GM18870 (cell line): ENCODE measurements at regions not wholly inside any gene's neighbourhood (a gene's known extent, or its start where the extent isn't known, plus 50 kb on each side); places are given as distances from the start of the nearest gene placed in this dataset.

Experiments
- ATAC-seq: cut with Tn5 transposase; IDR thresholded peaks from one replicate; pipeline ENCODE4 v1.9.1; 2021; ENCODE audit warnings: moderate library complexity; ENCODE audit not compliant: unreplicated experiment

DNA sequence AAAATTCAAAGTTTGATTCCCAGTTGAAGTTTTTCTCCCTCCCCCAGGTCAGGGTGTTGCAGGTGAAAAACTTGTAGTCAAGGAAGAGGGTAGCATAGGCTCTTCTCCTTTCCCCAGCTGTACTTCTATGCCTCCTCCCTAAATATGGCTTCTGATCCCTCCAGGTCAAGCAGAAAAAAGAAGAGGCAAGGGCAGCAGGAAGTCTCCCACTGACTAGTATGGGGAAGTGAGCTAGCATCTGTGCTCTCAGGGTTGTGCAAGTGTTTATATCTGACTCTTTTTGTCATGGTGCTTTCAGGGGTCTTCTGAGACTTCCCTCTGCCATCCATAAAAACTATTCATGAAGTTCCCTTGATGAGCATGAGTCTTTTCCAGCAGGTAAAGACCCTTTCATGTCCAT is 76.0 kb downstream of the ATPSCKMT start:
- no peak for ATAC-seq

DNA sequence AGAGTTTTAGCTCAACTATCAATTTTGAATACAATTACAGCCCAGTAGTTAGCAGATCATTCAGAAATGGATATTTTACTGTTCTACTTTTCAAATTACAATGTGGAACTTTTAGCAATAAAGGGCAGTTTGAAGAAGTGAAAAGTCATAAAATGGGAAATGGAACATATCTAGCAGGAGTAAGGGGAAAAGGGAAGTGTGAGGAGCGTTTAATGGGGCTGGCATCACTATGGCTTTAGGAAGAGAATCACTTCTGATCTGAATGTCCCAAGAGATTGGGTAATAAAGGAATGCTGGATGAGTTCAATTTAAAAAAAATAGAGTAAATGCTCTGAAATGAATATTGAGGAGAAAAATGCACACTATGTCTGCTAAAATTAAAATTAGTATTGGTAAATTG is 77.4 kb downstream of the ATPSCKMT start:
- ATAC-seq = no peak

DNA sequence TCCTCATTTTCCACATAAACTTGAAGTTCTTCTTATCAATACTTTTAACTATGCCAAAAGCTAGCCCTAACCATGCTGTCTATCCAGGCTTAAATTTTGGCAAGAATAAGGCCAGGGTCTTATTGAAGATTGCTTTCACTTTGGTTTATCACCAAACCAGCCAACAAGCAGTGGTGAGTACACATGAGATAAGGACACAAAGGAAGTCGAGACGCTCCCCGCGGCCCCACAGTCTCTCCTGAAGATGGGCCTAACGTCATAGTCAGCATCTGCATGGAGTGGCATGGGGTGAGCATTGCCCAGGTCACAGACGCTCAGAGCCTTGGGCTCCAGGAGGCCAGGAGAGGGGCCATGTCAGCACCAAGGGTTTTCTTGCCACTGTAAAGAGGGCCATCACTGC is 80.3 kb downstream of the ATPSCKMT start:
- ATAC-seq = no peak

DNA sequence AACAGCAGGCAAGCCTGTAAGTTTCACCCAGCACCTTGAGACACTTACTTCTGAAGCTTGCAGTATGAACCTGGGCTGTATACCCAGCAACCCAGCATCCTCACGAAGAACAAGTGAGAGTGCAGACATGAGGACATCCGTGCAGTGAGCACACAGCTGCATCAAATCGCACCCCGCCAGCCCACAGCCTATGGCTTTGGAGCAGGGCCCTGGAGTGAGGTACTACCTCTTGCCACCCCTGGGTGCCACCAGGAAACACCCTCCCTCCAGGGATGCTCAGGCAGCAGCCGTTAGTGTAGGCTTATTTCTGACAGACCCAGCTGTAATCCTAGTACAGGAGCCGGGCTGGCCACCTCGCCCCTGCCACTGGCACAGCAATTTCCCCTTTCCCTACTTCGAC is 81.4 kb downstream of the ATPSCKMT start:
- ATAC-seq = no peak

DNA sequence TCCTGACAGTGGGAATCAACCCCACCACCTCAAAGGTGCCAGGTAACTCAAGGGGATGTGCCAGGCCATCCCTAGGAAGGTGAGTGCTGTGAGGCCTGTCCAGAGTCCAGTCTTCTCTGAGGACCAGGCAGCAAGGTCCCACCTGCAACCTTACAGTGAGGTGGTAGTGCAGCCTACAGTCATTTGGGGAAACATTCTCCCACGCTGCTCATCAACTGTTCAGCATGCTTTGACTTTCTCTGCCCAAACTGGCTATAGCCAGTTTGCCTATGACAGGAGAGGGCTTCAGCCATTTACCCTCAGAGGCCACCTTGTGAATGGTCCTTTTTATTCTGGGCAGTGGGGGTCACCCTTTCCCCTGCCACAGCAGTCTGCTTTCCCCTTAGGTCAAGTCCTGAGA is 81.9 kb downstream of the ATPSCKMT start:
- ATAC-seq = no peak

DNA sequence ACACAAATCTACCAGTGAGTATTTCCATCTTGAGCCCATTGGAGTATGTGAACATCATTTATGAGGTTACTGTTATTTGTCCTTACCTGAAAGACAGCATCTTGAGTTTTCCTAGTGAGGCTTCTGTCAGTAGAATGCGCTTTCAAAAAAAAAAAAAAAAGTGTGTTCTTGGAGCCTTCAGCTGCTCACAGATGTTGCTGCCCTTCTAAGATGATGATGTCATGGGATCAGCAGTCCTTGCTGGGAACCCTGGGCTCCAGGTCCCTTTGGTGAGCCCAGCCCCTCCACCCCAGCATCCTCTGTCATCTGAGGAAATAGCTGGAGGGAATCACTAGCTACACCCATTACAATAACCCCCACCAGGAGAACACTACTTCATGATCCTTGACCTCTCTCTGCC is 83.3 kb downstream of the ATPSCKMT start:
- ATAC-seq = no peak

DNA sequence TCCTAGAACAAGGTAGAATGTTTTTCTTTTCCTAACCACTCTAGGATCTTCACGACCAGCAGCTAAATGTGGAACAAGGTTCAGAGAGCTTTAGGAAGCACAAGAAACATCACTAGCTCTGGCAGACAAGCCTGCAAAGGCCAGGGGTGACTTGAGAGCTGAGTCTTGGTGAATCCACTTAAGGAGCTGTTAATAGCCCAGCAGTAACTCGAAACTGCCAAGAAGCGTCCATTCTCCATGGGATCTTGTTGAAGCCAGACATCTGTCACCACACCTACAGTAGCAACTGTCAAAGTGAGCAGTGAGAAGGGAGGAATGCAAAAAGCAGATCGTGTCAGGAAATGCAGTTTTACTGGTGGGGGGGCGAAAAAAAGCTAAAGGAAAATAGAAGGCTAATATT is 87.2 kb downstream of the ATPSCKMT start:
- ATAC-seq = no peak

DNA sequence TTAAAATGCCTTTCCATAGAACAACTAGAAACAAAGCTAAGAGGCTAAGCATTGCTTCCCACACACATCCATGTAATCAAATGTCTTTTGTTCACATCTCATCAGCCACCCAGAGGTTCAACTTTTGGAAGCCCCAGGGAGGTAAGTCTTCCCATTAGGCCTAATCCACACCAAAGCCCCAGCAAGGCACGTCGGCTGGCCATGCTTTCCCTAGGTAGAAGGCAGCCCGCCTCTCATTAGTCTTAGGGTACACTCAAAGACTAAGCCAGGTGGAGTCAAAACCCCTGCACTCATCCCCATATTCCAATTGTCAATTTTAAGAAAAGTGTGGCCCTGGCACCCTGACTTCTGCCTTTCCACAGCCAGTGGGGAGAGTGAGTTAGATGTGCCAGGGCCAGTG is 87.9 kb downstream of the ATPSCKMT start:
- ATAC-seq = no peak

DNA sequence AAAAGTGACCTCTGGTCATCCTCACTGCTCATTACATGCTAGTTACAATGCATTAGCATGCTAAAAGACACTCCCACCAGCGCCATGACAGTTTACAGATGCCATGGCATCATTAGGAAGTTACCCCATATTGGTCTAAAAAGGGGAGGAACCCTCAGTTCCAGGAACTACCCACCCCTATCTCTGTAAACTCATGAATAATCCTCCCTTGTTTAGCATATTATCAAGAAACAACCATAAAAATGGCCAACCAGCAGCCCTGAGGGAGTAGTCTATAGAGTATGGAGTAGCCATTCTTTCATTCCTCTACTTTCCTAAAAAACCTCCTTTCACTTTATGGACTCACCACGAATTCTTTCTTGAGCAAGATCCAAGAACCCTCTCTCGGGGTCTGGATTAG is 89.4 kb downstream of the ATPSCKMT start:
- ATAC-seq = no peak

DNA sequence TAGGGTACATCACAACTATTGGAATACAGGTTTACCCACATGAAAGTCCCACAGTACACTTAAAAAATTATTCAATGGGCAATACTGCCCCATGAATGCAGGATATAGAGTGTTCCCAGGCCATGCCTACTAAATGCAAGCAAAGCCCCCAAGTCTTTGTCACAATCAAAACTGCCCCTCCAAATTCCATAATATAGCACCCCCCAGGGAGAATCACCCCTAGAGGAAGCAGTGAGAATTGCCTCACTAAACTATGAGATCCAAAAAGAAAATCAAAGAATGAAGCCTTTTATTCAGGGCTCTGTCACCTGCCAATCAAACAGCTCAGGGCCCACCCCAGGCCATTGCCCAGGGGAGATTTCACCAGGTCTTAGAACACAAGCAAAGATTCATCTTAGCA is 90.8 kb downstream of the ATPSCKMT start:
- ATAC-seq = no peak

DNA sequence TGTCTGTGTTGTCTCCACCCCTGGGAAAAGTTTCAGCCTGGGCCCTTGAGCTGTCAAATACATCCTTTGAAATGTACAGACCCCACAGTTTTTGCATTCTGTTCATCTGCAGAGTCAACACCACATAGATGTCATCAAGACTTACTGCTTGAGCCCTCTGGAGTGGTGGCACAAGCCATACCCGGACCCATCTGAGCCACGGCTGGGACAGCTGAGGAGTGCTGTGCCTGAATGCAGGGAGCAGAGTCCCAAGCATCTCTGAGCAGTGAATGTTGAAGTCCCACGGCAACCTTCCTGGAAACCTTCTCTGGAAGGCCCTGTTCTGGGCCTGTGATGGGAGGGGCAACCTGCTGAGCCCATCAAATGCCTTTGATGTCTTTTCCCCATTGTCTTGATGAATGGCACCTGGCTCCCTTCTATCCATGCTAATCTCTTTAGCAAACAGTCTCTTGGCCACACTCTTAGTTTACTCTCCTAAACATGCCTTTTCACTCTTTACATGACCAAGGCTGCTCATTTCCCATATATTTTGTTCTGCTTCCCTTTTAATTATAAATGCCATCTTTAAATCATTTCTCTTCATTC is 92.5 kb downstream of the ATPSCKMT start:
- ATAC-seq = no peak

DNA sequence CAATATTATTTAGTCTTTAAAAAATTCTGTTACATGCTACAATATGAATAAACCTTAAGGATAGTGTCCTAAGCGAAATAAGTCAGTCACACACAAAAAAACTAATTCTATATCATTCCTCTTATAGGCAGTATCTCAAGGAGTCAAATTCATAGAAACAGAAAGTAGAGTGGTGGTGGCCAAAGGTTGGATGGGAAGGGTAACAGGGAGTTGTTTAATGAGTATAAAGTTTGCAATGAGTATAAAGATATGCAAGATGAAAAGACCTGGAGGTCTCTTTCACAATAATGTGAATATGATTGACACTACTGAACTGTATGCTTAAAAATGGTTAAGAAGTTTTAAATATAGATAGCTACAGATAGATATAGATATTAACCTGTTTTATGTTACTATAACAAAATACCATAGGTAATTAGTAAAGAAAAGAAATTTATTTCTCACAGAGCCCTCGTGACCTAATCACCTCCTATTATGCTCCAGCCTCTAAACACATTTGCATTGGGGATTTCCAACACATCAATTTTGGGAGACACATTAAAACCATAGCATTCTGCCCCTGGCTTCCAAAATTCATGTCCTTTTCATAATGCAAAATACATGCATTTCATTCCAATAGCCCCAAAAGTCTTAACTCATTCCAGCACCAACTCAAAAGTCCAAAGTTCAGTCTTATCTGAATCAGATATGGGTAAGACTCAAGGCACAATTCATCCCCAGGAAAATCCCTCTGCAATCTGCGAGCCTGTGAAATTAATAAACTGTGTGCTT is 93.6 kb downstream of the ATPSCKMT start:
- no peak for ATAC-seq

DNA sequence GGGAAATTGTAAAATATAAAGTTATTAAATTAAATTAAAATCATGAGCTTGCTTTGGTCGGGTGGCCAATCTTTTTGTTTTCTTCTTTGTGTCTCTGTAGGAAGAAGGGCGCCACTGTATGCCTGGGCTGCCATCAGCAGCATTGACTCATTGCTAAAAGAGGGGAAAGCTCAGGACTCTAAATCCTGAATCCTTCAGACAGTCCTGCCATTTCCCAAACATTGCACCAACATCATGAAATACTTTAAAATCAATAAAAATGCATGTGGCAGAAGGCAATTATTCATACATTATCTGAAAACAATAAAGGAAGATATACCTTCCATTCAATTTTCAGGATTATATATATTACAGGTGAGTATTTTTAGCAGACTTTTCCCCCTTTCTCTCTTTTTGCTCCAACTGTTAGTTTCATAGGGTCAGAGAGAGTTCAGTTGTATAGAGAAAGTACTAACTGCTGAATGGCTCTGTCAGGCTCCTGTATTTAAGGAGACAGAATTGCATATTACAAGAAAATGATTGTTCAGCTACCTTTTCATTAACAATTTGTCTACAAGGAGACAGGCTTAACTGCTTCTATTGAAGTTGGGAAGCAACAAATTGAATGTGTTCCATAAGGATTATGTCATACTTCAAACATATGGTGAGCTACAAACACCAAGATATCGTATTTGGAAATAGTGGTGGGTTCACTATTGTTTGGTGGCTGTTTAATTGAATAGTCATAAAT is 95.7 kb downstream of the ATPSCKMT start:
- no peak for ATAC-seq

DNA sequence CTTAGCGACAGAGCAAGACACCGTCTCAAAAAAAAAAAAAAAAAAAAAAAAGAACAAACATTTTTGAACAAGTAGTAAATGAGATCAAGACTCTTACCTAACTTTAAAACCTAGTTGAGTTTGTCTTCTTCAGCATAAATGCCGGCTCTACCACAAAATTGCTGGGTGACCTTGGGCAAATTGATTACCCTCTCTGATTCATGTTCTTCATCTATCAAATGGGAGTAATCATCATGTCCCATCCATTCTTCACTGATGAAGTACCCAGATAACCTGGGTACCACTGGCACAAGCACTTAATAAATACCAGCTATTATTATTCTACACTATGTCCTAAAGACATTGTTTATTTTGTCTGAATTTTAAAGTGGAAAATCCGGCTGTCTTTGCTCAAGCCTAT is 96.3 kb downstream of the ATPSCKMT start:
- ATAC-seq = no peak

DNA sequence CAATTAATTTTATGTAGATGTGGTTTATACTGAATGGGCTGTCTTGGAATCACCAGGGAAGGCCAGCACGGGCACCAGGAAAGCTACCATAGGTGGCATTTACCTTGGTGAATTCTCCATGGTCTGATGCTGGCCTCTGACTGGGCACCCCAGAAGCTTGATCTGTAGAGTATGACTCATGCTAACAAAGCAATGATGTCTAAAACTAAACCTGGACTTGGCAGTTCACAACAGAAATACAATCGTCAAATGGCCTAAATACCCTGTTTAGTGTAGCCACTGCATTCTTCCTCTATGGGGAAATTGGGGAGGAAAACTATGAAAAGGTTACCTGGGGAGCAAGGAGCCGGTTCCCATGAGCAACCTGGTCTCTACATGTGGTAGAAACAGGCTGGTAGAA is 98.0 kb downstream of the ATPSCKMT start:
- no peak for ATAC-seq

DNA sequence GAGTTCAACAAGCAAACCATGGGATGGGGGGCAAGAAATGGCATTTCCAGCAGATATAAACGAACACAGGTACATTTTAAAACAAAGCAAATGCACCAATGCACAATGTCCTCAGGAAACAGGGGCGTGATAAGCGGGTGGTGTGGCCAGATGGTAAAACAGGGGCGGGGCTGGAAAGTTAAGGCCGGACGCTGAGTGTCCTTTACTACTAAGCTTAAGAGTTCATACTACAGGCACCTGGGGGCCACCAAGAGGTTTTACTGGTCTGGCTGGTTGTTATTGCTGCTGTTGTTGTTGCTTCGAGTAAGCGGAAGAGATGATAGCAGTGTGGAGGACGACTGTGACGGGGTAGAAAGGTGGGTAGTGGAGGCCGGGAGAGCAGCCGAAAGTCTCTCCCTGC is 99.8 kb downstream of the ATPSCKMT start:
- ATAC-seq = no peak

DNA sequence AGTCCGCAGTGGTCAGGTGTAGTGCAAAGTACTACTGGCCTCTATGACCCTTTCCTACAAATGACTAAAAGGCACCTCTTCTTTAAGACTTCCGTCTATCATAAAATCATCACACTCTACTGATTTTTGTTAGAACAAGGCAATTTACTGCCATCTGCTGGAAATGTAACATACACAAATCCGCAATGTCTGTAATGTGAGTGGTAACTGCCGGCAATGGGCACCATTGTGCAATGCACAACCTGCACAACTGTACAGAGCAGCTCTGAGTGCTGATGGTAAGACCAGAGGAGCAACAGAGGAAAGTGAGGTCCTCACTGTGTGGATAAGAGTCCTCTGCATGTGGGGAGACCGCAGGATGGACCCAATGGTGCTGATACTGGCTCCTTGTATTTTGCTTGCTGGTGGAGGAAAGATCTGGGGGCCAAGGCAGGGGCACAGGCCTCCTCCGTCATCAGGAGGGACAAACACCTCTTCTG is 103.7 kb downstream of the ATPSCKMT start:
- ATAC-seq = no peak

DNA sequence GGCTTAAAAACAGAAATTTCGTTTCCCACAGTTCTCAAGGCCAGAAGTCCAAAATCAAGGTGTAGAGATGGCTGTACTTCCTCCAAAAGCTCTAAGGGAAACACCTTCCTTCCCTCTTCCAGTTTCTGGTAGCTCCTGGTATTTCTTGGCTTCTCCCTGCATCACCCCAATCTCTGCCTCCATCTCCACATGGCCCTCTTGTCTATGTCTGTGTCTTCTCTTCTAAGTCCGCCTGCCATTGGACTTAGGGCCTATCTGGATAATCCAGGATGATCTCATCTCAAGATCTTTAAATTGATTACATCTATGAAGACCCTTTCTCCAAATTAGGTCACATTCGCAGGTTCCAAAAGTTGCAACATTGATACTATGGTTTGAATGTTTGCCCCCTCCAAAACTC is 105.6 kb downstream of the ATPSCKMT start:
- no peak for ATAC-seq

DNA sequence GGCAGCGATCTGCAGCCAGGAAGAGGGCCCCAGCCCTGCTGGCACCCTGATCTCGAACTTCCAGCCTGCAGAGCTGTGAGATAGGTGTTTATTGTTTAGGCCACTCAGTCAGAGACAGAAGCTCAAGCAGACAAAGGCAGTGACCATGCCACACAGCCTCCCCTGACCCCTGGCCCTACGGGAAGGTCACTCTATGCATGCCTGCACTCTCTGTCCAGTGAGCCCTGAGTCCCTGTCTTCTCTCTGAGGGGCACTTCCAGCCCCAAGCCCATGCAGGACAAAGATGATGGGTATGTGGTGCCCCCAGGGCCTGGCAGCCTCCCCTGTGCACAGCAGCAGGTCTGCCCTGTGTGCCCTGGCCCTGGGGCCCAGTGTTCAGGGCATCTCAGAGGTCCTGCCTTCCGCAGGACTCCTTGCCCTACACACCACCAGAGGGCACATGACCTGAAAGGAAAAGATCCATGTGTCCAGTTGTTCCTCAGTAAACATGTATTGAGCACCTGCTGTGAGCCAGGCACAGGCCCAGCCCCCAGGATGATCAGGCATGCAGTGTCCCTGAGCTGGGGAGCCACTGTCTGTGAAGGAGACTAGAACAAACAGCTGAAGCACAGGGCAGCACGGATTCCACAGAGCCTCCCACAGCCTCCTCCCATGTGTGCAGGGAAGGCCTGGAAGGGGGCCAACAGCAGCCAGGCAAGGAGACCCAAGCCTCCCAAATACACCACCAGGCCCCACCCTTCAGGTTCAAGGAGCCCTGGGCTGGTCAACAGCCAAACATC is 109.3 kb downstream of the ATPSCKMT start:
- no peak for ATAC-seq

DNA sequence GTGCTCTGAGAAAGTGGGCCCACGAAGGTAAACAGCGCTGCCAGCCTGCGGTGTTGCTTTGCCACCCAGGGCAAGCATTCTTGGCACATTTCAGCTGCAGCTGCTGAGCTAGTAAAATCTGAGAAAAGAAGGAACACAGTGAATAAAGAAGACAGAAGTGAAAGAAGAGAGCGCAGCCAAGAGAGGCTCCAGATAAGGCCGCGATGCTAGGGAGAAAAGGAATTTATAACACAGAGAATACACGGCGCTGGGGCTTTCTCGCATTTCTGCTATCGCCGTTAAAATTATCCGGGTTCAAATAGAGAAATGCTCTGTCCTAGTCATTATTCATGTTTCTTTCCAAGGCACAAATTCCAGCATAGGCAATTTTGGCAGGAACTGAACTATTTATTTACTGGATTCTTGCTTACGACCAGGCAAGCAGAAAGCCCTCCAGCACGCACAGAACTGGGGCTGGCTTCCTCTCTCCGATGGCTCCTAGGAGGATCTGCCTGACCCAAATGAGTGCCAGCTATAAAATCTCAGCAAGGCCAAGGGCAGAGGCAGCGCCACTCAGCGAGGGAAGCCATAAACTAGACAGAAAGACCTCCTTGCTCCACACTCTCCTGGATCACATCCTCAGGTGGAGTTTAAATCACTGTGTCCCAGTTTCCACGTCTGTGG is 111.2 kb downstream of the ATPSCKMT start:
- no peak for ATAC-seq

DNA sequence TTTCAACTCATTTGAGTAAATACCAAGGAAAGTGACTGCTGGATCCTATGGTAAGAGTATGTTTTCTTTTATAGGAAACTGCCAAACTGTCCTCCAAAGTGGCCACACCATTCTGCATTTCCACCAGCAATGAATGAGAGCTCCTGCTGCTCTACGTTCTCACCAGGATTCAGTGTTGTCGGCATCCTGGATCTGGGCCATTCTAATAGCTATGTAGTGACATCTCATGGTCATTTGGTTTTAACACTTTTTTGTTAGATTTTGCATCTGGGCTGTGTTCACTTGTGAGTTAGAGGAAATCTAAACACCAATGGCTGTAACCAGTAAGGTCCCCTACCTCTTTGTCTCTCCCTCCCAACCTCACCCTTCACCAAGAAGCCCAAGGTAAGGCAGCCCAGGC is 115.9 kb downstream of the ATPSCKMT start:
- no peak for ATAC-seq
